Loucy (cell line): ENCODE measurements at regions not wholly inside any gene's neighbourhood (a gene's known extent, or its start where the extent isn't known, plus 50 kb on each side); places are given as distances from the start of the nearest gene placed in this dataset.

Experiments
- H2AFZ ChIP-seq: fragments of 200-600 bp; sonication (generic); 2 replicates; pipeline ENCODE4 v1.6.0; 2016; ENCODE audit warnings: antibody characterized with exemption, mild to moderate bottlenecking, low read length, moderate library complexity
- H3F3A ChIP-seq: fragments of 200-600 bp; 2 replicates; pipeline ENCODE4 v1.6.0; 2016; ENCODE audit warnings: antibody characterized with exemption, low read depth, mild to moderate bottlenecking
- H3K27me3 ChIP-seq: fragments of 200-600 bp; sonication (generic); 2 replicates; pipeline ENCODE4 v1.6.1; 2014; ENCODE audit warnings: low read length, mild to moderate bottlenecking; ENCODE audit not compliant: insufficient read depth, poor library complexity, severe bottlenecking
- H3K36me3 ChIP-seq: fragments of 200-600 bp; sonication (generic); 2 replicates; pipeline ENCODE4 v1.6.1; 2016; ENCODE audit warnings: low read length; ENCODE audit not compliant: insufficient read depth
- H3K4me1 ChIP-seq: fragments of 200-600 bp; sonication (generic); 2 replicates; pipeline ENCODE4 v1.5.1; 2014; ENCODE audit warnings: low read length, mild to moderate bottlenecking; ENCODE audit not compliant: insufficient read depth, poor library complexity, severe bottlenecking
- H3K4me2 ChIP-seq: fragments of 200-600 bp; sonication (generic); 2 replicates; pipeline ENCODE4 v1.6.0; 2014; ENCODE audit warnings: antibody characterized with exemption, low read length, low read depth, mild to moderate bottlenecking; ENCODE audit not compliant: poor library complexity, severe bottlenecking
- H3K4me3 ChIP-seq: fragments of 200-600 bp; sonication (generic); 2 replicates; pipeline ENCODE4 v1.5.1; 2014; ENCODE audit warnings: low read length, mild to moderate bottlenecking, mixed read lengths; ENCODE audit not compliant: poor library complexity, severe bottlenecking
- H3K79me2 ChIP-seq: fragments of 200-600 bp; sonication (generic); 2 replicates; pipeline ENCODE4 v1.6.1; 2014; ENCODE audit warnings: low read length; ENCODE audit not compliant: insufficient read depth
- H3K9ac ChIP-seq: fragments of 200-600 bp; sonication (generic); 2 replicates; pipeline ENCODE4 v1.6.0; 2014; ENCODE audit warnings: mild to moderate bottlenecking, low read depth, low read length, moderate library complexity; ENCODE audit not compliant: poor library complexity, severe bottlenecking
- H3K9me2 ChIP-seq: fragments of 200-600 bp; sonication (generic); replicated peaks from 2 replicates; pipeline ENCODE4 v1.6.1; 2016; ENCODE audit warnings: low read depth, low read length, mixed read lengths
- H3K9me3 ChIP-seq: fragments of 200-600 bp; sonication (generic); 2 replicates; pipeline ENCODE4 v1.6.1; 2014; ENCODE audit warnings: mild to moderate bottlenecking, antibody characterized with exemption, low read length, low read depth; ENCODE audit not compliant: insufficient read depth
- H4K20me1 ChIP-seq: fragments of 200-600 bp; sonication (generic); 2 replicates; pipeline ENCODE4 v1.6.0; 2014; ENCODE audit warnings: antibody characterized with exemption, low read length, mild to moderate bottlenecking; ENCODE audit not compliant: insufficient read depth, poor library complexity, severe bottlenecking
- EZH2phosphoT487 ChIP-seq: fragments of 200-600 bp; IDR thresholded peaks from 2 replicates; pipeline ENCODE4 v1.6.1; 2018; ENCODE audit warnings: antibody characterized with exemption, mild to moderate bottlenecking, moderate library complexity, borderline replicate concordance
- TF ChIP-seq, protein P1 (sequence below): fragments of 200-600 bp; sonication (generic); conservative IDR thresholded peaks from 2 replicates; pipeline ENCODE4 v1.5.1; 2014; ENCODE audit warnings: mild to moderate bottlenecking, antibody characterized with exemption, low read length

DNA sequence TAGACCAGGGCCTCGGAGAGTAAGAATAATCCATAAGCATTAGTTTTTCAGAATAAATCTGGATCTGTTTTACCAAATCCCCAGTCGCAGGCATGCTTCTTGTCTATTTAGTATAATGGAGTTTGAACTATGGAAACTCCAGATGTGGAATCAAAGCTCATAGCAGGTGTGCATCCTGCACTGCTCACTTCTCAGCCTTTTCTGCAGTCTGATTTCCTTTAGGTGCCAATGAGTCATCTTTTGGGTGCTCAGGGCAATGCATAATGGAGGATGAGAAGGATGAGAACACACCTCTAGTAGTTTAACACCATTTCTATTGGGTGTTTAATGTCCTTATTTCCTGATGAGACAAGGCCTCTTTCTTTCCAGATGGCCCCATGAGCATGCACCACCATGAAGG, 961.2 kb downstream of the TMEM121 start:
- Histone ChIP-seq H3K9ac (no peak overlapping the region), H3K27me3 (no peaks in the 10 kb centered on the region), H4K20me1 (no peaks in the 10 kb centered on the region), H3K4me1 (peaks cover 3% of the 10 kb centered on the region), H3F3A (no peaks in the 10 kb centered on the region), H3K9me3 (no peaks in the 10 kb centered on the region), H3K79me2 (no peaks in the 10 kb centered on the region), H3K36me3 (no peaks in the 10 kb centered on the region), H2AFZ (no peak overlapping the region), H3K9me2 (no peaks in the 10 kb centered on the region), H3K4me2 (no peak overlapping the region), H3K4me3 (no peak overlapping the region)
- TF ChIP-seq EZH2phosphoT487 = no peak
- TF ChIP-seq, protein P1, sequence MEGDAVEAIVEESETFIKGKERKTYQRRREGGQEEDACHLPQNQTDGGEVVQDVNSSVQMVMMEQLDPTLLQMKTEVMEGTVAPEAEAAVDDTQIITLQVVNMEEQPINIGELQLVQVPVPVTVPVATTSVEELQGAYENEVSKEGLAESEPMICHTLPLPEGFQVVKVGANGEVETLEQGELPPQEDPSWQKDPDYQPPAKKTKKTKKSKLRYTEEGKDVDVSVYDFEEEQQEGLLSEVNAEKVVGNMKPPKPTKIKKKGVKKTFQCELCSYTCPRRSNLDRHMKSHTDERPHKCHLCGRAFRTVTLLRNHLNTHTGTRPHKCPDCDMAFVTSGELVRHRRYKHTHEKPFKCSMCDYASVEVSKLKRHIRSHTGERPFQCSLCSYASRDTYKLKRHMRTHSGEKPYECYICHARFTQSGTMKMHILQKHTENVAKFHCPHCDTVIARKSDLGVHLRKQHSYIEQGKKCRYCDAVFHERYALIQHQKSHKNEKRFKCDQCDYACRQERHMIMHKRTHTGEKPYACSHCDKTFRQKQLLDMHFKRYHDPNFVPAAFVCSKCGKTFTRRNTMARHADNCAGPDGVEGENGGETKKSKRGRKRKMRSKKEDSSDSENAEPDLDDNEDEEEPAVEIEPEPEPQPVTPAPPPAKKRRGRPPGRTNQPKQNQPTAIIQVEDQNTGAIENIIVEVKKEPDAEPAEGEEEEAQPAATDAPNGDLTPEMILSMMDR = no peak

DNA sequence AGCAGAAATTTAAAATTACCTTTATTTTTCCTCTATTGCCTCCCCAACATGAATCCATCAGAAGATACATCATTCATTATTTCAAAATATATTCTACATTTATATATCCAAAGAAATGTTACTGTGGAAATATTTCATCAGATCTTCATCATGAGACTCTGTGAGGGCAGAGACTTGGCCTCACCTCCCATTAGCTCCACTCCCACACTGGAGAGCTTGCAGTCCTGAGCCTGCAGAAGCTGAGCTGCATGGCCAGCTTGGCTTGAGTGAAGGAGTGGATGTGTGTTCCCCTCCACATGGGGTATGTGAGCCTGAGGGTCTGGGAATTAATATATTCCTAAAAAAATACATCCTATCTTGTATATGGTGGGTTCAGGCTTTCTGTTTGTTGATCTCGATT, 961.9 kb downstream of the TMEM121 start:
- no peaks in the 10 kb centered on the region for H4K20me1 ChIP-seq
- no peak overlapping the region for H3K4me2 ChIP-seq
- no peaks in the 10 kb centered on the region for H3K79me2 ChIP-seq
- H3K4me3 ChIP-seq = no peak overlapping the region
- TF ChIP-seq, protein P1 = no peak
- no peak for TF ChIP-seq EZH2phosphoT487
- H3K9me2 ChIP-seq = no peaks in the 10 kb centered on the region
- H3K9ac ChIP-seq = no peak overlapping the region
- no peaks in the 10 kb centered on the region for H3K27me3 ChIP-seq
- no peaks in the 10 kb centered on the region for H3K36me3 ChIP-seq
- H3K9me3 ChIP-seq = no peaks in the 10 kb centered on the region
- no peaks in the 10 kb centered on the region for H3F3A ChIP-seq
- H2AFZ ChIP-seq = no peak overlapping the region
- peaks cover 3% of the 10 kb centered on the region for H3K4me1 ChIP-seq

DNA sequence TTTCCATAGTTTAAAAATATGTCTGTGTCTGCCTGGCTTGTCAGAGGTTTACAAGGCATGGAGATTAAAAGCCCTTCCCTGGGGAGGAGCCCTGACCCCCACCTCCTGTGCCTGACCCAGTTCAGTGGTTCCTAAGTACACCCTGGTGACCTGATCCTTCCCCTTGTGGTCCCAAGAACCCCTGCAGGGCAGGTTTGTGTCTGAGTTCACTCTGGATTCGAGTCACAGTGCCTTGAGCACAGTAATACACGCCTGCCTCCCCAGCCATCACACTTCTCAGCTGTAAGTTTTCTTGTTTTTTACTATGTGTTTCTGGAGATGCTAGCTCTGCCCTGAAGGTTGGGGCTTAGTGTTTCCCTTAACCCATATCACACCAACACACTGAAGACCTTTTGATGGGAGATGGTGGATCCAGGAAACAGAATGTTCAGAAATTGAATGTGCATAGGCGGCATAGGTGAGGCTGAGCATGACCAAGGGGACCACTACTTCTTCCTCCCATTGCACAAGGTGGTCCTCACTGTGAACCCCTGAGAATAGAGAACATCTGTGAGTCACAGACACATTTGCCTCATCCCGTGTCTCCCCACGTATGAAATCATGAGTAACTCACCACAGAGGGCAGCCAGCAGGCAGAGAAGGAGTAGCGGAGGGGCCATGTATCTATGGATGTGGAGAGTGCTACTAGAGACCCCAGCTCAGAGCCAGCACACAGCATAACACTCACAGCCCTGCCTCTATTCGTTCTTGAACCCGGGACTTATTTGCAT, 962.9 kb downstream of the TMEM121 start:
- H3K4me3 ChIP-seq = no peak overlapping the region

More for the DNA sequence above, 962.9 kb downstream of the TMEM121 start:
- no peaks in the 10 kb centered on the region for H4K20me1 ChIP-seq
- TF ChIP-seq, protein P1 = no peak
- TF ChIP-seq EZH2phosphoT487 = no peak
- no peak overlapping the region for H3K9ac ChIP-seq
- no peaks in the 10 kb centered on the region for H3K9me3 ChIP-seq
- no peaks in the 10 kb centered on the region for H3K9me2 ChIP-seq
- no peaks in the 10 kb centered on the region for H3K79me2 ChIP-seq
- no peaks in the 10 kb centered on the region for H3F3A ChIP-seq
- H3K27me3 ChIP-seq = no peaks in the 10 kb centered on the region
- no peak overlapping the region for H2AFZ ChIP-seq
- H3K4me2 ChIP-seq = no peak overlapping the region
- peaks cover 9% of the 10 kb centered on the region for H3K4me1 ChIP-seq
- no peaks in the 10 kb centered on the region for H3K36me3 ChIP-seq
